ENCODE measurements at regions not wholly inside any gene's neighbourhood (a gene's known extent, or its start where the extent isn't known, plus 50 kb on each side); places are given as distances from the start of the nearest gene placed in this dataset.

- TF ChIP-seq CREB1 (CRISPR knock-in tag; IDR thresholded peaks at IDR 0.05; ENCODE audit: low read depth) = no peak
- TF ChIP-seq CTCF (conservative IDR thresholded peaks at IDR 0.05; ENCODE audit: low read depth in 2 of 2) = no peak
- no peak for TF ChIP-seq EZH2phosphoT487 (IDR thresholded peaks at IDR 0.05; ENCODE audit: unreplicated experiment)
- TF ChIP-seq ETS1 (IDR thresholded peaks at IDR 0.05) = no peak
- TF ChIP-seq EZH2 (IDR thresholded peaks at IDR 0.05; ENCODE audit: low read depth, unreplicated experiment) = no peak
- no peak for TF ChIP-seq POLR2AphosphoS5 (IDR thresholded peaks at IDR 0.05; ENCODE audit: low read depth)
- no peak for TF ChIP-seq REST (IDR thresholded peaks at IDR 0.05; ENCODE audit: unreplicated experiment)
- TF ChIP-seq ZNF331 (CRISPR knock-in tag; IDR thresholded peaks at IDR 0.05; ENCODE audit: low read depth) = no peak
- no peak for TF ChIP-seq JUNB (IDR thresholded peaks at IDR 0.05; ENCODE audit: unreplicated experiment)
- no peak for TF ChIP-seq STAT1 (IDR thresholded peaks at IDR 0.05; ENCODE audit: unreplicated experiment)
- no peak for TF ChIP-seq ZNF114 (CRISPR knock-in tag; IDR thresholded peaks at IDR 0.05)
- TF ChIP-seq NANOG (IDR thresholded peaks at IDR 0.05; ENCODE audit: borderline replicate concordance) = no peak
Observed at GRCh38 chr1:203999618-204000017, 73.3 kb upstream of the SOX13 start.
